Panc1 (cell line): ENCODE measurements at regions not wholly inside any gene's neighbourhood (a gene's known extent, or its start where the extent isn't known, plus 50 kb on each side); places are given as distances from the start of the nearest gene placed in this dataset.

ENCODE experiments used
- ATAC-seq: fragments of 200-7000 bp; cut with Tn5 transposase; 2 replicates; pipeline ENCODE4 v1.9.1; 2020; ENCODE audit warnings: mild to moderate bottlenecking, moderate library complexity
- BruUV-seq: library from RNA; stranded (reverse); fragments of 400-500 nt; replicated peaks from 2 replicates; lab custom pipeline; 2021; lab: Mats Ljungman, UMichigan
- CTCF ChIA-PET: fragments of 300-600 bp; sonication (Branson Sonifier 250); formaldehyde crosslinking; loops from one replicate; lab custom pipeline; 2022; ENCODE audit warnings: antibody characterized with exemption; lab: Charles Lee
- POLR2A ChIA-PET: fragments of 300-600 bp; sonication (Branson Sonifier 250); formaldehyde crosslinking; loops from one replicate; lab custom pipeline; 2022; ENCODE audit warnings: antibody characterized with exemption; lab: Charles Lee
- DNase-seq: peaks from one replicate; pipeline ENCODE4 v3.0.0-alpha.2; 2010; ENCODE audit warnings: low read depth, low spot score
- H3K27ac ChIP-seq: 2 replicates; pipeline ENCODE4 v1.5.1; 2011; ENCODE audit warnings: mild to moderate bottlenecking, low read length, inconsistent platforms
- H3K27me3 ChIP-seq: fragments of 200-500 bp; sonication (Bioruptor generic); 2 replicates; pipeline ENCODE4 v1.6.0; 2014; ENCODE audit warnings: low read length, inconsistent platforms; ENCODE audit not compliant: control insufficient read depth, insufficient read depth
- H3K36me3 ChIP-seq: fragments of 200-500 bp; sonication (Bioruptor generic); 2 replicates; pipeline ENCODE4 v1.5.1; 2014; ENCODE audit warnings: inconsistent platforms, mild to moderate bottlenecking, low read length, moderate library complexity; ENCODE audit not compliant: control insufficient read depth, insufficient read depth
- H3K4me1 ChIP-seq: 2 replicates; pipeline ENCODE4 v1.5.1; 2011; ENCODE audit warnings: inconsistent platforms, mild to moderate bottlenecking, low read length, moderate library complexity; ENCODE audit not compliant: control insufficient read depth, insufficient read depth
- H3K4me3 ChIP-seq, 2 experiments: 2 replicates each; pipeline ENCODE4 v1.5.1; 2011 to 2012; ENCODE audit warnings: low read depth in 2 of 2, low read length in 2 of 2, mild to moderate bottlenecking in 2 of 2, inconsistent platforms in 1 of 2, moderate library complexity in 1 of 2
- H3K9me3 ChIP-seq: fragments of 200-500 bp; sonication (Bioruptor generic); 2 replicates; pipeline ENCODE4 v1.5.1; 2014; ENCODE audit warnings: low read depth, mild to moderate bottlenecking, inconsistent platforms, low read length, moderate library complexity; ENCODE audit not compliant: control insufficient read depth, insufficient read depth
- CTCF ChIP-seq: fragments of 450-650 bp; IDR thresholded peaks from 2 replicates; pipeline ENCODE4 v1.5.1; 2017; ENCODE audit warnings: mild to moderate bottlenecking
- POLR2AphosphoS5 ChIP-seq: IDR thresholded peaks from 2 replicates; pipeline ENCODE4 v1.6.1; 2012; ENCODE audit warnings: mild to moderate bottlenecking, low read depth, low read length, moderate library complexity
- REST ChIP-seq, 2 experiments: IDR thresholded peaks; 2 replicates each; pipeline ENCODE4 v1.6.1; 2011 to 2012; ENCODE audit warnings: low read depth in 2 of 2, control low read depth in 1 of 2, low read length in 1 of 2, mild to moderate bottlenecking in 1 of 2, moderate library complexity in 1 of 2; ENCODE audit not compliant: insufficient read depth in 1 of 2
- SIN3A ChIP-seq: IDR thresholded peaks from 2 replicates; pipeline ENCODE4 v1.6.1; 2012; ENCODE audit warnings: low read depth, mild to moderate bottlenecking, low read length, moderate library complexity, borderline replicate concordance; ENCODE audit not compliant: insufficient read depth
- TCF7L2 ChIP-seq: IDR thresholded peaks from 2 replicates; pipeline ENCODE4 v1.6.1; 2011; ENCODE audit warnings: mild to moderate bottlenecking, low read depth, low read length, inconsistent platforms
- in situ Hi-C: cut with HindIII; loops from 2 replicates; pipeline ENCODE4 v1.10.0; 2016; ENCODE audit warnings: low sequenced_read_pairs, low pct_unique_long_range_greater_than_20kb
- intact Hi-C: fragments of 100-400 bp; cut with micrococcal nuclease; formaldehyde crosslinking; loops from one replicate; pipeline ENCODE4 v1.10.0; 2022; ENCODE audit not compliant: unreplicated experiment

GRCh38 chr2:117707874-117708273, 106.6 kb upstream of the DDX18 start:
- CTCF ChIA-PET: no interaction called here
- Histone ChIP-seq H3K27me3 (no peaks in the 10 kb centered on the region), H3K27ac (no peak overlapping the region), H3K36me3 (no peaks in the 10 kb centered on the region), H3K4me1 (no peaks in the 10 kb centered on the region), H3K4me3 (no peak overlapping the region), H3K9me3 (no peaks in the 10 kb centered on the region)
- DNase-seq (no peak), ATAC-seq (no peak)
- BruUV-seq: no TSS peak
- POLR2A ChIA-PET: no interaction called here
- in situ Hi-C loops: no loop called here
- TF ChIP-seq REST (IDR thresholded peaks at IDR 0.05; ENCODE audit: insufficient read depth in 1 of 2, low read depth in 2 of 2, low read length in 1 of 2) (no peak), TCF7L2 (no peak), POLR2AphosphoS5 (no peak), SIN3A (no peak), CTCF (no peak)
- intact Hi-C loops: no loop called here

- CTCF ChIA-PET: no interaction called here
- ATAC-seq (no peak), DNase-seq (no peak)
- TF ChIP-seq POLR2AphosphoS5: no peak
- TF ChIP-seq CTCF: no peak
- no peak for TF ChIP-seq REST (IDR thresholded peaks at IDR 0.05; ENCODE audit: insufficient read depth in 1 of 2, low read depth in 2 of 2, low read length in 1 of 2)
- TF ChIP-seq SIN3A: no peak
- no peak for TF ChIP-seq TCF7L2
- in situ Hi-C loops (no loop called here), intact Hi-C loops (no loop called here)
- H3K9me3 ChIP-seq: no peaks in the 10 kb centered on the region
- no peaks in the 10 kb centered on the region for H3K27me3 ChIP-seq
- H3K4me3 ChIP-seq: no peak overlapping the region
- H3K27ac ChIP-seq: no peak overlapping the region
- POLR2A ChIA-PET: no interaction called here
- BruUV-seq: no TSS peak
- no peaks in the 10 kb centered on the region for H3K36me3 ChIP-seq
- no peaks in the 10 kb centered on the region for H3K4me1 ChIP-seq
Measured at GRCh38 chr2:117712684-117713083, 101.8 kb upstream of the DDX18 start.
